H7 (cell line): ENCODE measurements at regions not wholly inside any gene's neighbourhood (a gene's known extent, or its start where the extent isn't known, plus 50 kb on each side); places are given as distances from the start of the nearest gene placed in this dataset.
A peak's percentile ranks its signal among the peaks of the same experiment; 100 is the strongest.

ENCODE experiments used
- DNase-seq: peaks from one replicate; pipeline ENCODE4 v3.0.0; 2012
- H3K27me3 ChIP-seq: 2 replicates; pipeline ENCODE4 v1.6.0; 2011; ENCODE audit warnings: mild to moderate bottlenecking, low read length; ENCODE audit not compliant: control insufficient read depth, insufficient read depth
- H3K36me3 ChIP-seq: replicated peaks from 2 replicates; pipeline ENCODE4 v1.5.1; 2011; ENCODE audit warnings: low read length; ENCODE audit not compliant: control insufficient read depth, insufficient read depth
- H3K4me3 ChIP-seq: 2 replicates; pipeline ENCODE4 v1.5.1; 2011; ENCODE audit warnings: low read depth, mild to moderate bottlenecking, control low read depth, low read length, moderate library complexity; ENCODE audit not compliant: insufficient read depth

- no peak for DNase-seq
- Histone ChIP-seq H3K36me3 (no peaks in the 10 kb centered on the region), H3K4me3 (no peak overlapping the region), H3K27me3 (no peaks in the 10 kb centered on the region)
Observed at GRCh38 chr15:38860674-38861073, 296.1 kb upstream of the RASGRP1 start.

DNA sequence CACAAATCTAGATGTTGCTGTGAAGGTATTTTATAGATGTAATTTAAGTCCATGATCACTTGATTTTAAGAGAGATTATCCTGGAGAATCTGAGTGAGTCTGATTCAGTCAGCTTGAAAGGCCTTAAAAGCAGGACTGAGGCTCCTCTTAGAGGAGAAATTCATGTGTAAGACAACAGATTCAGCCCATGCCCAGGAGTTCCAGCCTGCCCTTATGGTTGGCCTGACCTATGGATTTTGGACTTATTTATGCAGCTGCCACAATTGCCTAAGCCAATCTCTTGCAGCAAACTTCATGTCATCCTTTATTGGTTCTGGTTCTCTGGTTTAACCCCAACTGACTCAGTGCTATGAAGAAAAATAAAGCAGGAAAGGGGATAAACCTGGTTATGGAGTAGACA, 296.5 kb upstream of the RASGRP1 start:
- DNase-seq = no peak
- H3K27me3 ChIP-seq = no peaks in the 10 kb centered on the region
- H3K4me3 ChIP-seq = no peak overlapping the region
- H3K36me3 ChIP-seq = no peaks in the 10 kb centered on the region

GRCh38 chr15:38862099-38862498, 297.5 kb upstream of the RASGRP1 start:
- H3K4me3 ChIP-seq = no peak overlapping the region
- no peaks in the 10 kb centered on the region for H3K36me3 ChIP-seq
- H3K27me3 ChIP-seq = no peaks in the 10 kb centered on the region
- DNase-seq = no peak

DNA sequence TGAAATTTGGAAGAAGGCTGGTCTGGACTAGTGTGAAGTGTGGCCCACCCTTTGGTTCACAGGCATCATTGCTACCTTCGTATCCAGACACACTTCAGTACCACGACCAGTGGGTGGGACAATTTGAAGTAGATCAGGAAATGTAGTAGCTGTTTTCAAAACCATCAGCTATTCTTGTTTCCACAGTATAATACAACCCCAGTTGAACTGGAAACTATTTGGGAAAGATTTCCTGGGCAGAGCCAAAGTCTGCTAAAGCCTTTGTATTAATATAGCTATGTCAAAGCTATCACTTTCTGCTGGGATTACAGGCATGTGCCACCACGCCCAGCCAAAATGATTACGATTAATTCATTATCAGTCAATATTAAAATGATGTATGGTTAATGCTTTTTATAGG, 298.8 kb upstream of the RASGRP1 start:
- H3K4me3 ChIP-seq = no peak overlapping the region
- no peaks in the 10 kb centered on the region for H3K27me3 ChIP-seq
- H3K36me3 ChIP-seq = no peaks in the 10 kb centered on the region
- no peak for DNase-seq

GRCh38 chr15:38864122-38864521, 299.5 kb upstream of the RASGRP1 start:
- Histone ChIP-seq H3K4me3 (no peak overlapping the region), H3K36me3 (no peaks in the 10 kb centered on the region), H3K27me3 (no peaks in the 10 kb centered on the region)
- no peak for DNase-seq

DNA sequence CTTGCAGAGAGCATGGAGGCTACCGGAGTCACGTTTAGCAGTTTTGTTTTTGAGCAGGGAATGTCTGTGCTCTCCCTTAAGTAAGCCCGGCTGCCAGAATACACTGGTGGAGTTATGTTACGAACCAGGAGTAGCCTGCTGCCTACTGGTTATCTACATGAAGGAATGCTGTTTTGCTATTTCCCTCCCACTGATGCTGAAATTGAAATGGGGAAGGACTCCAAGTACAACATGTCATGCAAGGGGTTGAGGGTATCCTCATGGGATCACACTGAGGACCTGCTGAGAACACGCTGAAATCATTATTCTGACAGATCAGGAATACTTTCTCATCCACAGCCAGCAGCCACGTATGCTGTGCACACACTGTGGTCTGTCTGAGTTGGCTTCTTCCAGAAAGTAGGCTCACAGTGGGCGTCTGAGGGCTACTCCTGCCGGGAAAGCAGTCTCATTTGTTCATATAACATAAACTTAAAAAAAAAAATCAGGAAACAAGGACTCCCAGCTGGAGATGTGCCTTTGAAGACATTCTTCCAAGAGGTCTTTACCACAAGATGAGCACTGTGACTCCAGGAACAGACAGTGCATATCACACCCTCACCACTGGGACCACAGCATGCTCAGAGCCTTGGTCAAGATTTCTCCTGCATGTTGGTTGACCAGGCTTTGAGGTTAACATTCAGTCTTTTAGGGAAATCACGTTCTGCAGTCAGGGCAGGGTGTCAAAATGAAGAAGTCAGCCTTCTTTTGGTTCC, 300.4 kb upstream of the RASGRP1 start:
- Histone ChIP-seq H3K27me3 (no peaks in the 10 kb centered on the region), H3K36me3 (no peaks in the 10 kb centered on the region), H3K4me3 (no peak overlapping the region)
- DNase-seq = no peak

DNA sequence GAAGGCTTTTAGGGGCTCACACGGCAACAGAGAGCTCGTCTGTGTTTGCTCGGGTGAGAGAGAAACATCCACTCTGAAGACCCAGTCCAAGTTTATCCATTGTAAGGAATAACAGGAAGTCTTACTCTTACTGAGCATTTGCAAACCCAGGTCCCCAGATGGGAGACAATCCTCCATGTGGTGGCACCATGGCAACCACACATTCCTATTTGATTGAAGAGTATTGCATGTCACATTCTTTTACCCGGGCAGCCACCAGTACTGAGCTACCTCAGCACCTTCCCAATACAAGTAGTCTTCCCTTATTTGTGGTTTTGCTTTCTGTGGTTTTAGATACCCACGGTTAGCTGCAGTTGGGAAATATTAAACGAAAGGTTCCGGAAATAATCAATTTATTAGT, 302.9 kb upstream of the RASGRP1 start:
- H3K4me3 ChIP-seq = no peak overlapping the region
- no peaks in the 10 kb centered on the region for H3K36me3 ChIP-seq
- no peaks in the 10 kb centered on the region for H3K27me3 ChIP-seq
- no peak for DNase-seq

GRCh38 chr15:38868326-38869114, 303.9 kb upstream of the RASGRP1 start:
- DNase-seq = no peak
- no peaks in the 10 kb centered on the region for H3K27me3 ChIP-seq
- no peak overlapping the region for H3K4me3 ChIP-seq
- no peaks in the 10 kb centered on the region for H3K36me3 ChIP-seq

DNA sequence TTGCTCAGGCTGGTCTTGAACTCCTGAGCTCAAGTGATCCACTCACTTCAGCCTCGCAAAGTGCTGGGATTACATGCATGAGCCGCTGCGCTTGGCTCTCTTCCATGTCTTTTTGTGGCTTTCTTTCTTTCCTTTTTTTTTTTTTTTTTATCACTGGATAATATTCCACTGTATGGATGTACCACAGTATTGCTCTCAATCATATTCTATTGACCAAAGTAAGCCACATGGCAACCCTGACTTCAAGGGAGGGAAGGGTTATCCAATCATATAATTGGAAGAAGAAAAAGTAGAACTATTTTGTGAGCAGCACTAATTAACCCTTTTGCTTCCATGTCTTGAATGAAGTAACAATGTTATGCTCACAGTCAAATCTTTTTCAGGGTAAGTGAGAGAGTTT, 307.0 kb upstream of the RASGRP1 start:
- DNase-seq = no peak
- H3K4me3 ChIP-seq = no peak overlapping the region
- no peaks in the 10 kb centered on the region for H3K27me3 ChIP-seq
- H3K36me3 ChIP-seq = no peaks in the 10 kb centered on the region

GRCh38 chr15:38872732-38873131, 308.1 kb upstream of the RASGRP1 start:
- Histone ChIP-seq H3K27me3 (no peaks in the 10 kb centered on the region), H3K36me3 (no peaks in the 10 kb centered on the region), H3K4me3 (no peak overlapping the region)
- DNase-seq = peak; percentile 8

DNA sequence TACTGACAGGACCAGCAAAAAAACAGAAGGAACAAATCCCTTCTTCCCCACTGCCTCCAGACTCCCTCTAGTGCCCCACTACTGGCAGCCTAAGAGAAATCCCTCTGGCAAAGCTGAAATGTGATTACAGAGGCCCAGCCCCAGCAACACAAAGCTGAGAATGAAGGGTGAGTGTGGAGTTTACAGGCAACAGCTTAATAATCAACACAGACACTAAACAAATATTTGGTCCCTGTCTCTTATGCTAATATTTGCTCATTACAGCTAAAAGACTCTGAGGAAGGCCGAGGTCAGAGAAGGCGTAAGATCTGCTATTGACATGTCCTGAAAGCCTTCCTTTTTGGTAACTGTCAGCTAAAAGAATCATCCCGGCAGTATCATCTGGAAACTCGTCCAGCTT, 308.5 kb upstream of the RASGRP1 start:
- DNase-seq = peak; percentile 7

GRCh38 chr15:38874464-38874863, 309.9 kb upstream of the RASGRP1 start:
- H3K36me3 ChIP-seq = no peaks in the 10 kb centered on the region
- no peak overlapping the region for H3K4me3 ChIP-seq
- H3K27me3 ChIP-seq = no peaks in the 10 kb centered on the region
- DNase-seq = no peak

More for the DNA sequence above, 308.5 kb upstream of the RASGRP1 start:
- Histone ChIP-seq H3K4me3 (no peak overlapping the region), H3K36me3 (no peaks in the 10 kb centered on the region), H3K27me3 (no peaks in the 10 kb centered on the region)

DNA sequence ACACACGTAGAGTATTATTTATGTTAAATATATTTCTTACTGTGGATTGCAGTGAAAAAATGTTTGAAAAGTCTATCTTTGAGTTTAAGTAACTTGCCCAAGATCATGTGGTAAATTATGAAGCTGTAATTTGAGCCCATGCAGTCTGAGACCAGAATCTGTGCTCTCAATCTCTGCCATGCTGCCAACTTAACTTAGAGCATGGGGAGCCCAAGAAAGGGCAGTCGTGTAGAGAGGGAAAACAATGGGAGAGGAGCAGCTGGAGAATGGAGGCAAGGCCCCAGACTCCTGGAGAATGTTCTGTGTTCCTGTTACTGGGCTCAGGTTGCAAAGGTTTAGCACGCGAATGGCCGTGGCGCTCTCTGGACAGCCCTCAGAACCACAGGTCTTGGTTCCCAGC, 311.6 kb upstream of the RASGRP1 start:
- no peak for DNase-seq
- Histone ChIP-seq H3K36me3 (no peaks in the 10 kb centered on the region), H3K4me3 (no peak overlapping the region), H3K27me3 (no peaks in the 10 kb centered on the region)

- DNase-seq = no peak
- no peaks in the 10 kb centered on the region for H3K27me3 ChIP-seq
- no peak overlapping the region for H3K4me3 ChIP-seq
- no peaks in the 10 kb centered on the region for H3K36me3 ChIP-seq
Observed at GRCh38 chr15:38876621-38877020, 312.0 kb upstream of the RASGRP1 start.

DNA sequence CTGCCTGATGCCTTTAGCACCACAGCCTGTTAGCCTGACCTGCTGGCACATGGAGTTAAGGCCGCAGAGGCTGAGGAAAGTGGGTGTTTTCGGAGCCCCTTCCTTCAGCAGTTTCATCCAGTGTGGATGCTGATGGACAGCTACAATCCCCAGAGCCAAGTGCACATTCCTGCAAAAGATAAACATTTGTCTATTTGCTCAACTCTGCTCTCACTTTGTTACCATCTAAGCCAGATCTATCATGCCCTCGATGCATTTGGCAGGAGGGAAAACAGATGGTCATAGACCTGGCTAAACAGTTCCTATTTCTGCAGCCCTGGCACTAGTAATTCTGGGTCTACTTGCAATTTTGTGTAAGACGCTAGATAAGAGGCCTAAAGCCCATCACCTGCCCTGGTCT, 312.9 kb upstream of the RASGRP1 start:
- no peaks in the 10 kb centered on the region for H3K27me3 ChIP-seq
- DNase-seq = no peak
- no peak overlapping the region for H3K4me3 ChIP-seq
- no peaks in the 10 kb centered on the region for H3K36me3 ChIP-seq
